CD14-positive monocyte (primary cell): ENCODE measurements at regions not wholly inside any gene's neighbourhood (a gene's known extent, or its start where the extent isn't known, plus 50 kb on each side); places are given as distances from the start of the nearest gene placed in this dataset.
"Not testable (repeated sequence)": the region's sequence is repeated elsewhere in the genome, so short reads cannot be mapped to it uniquely, and the experiment has no call there.

ENCODE experiments used
- DNase-seq, 3 donors: peaks; one replicate each; pipeline ENCODE4 v3.0.0-alpha.2; 2011 to 2022
- H2AFZ ChIP-seq: 2 replicates; pipeline ENCODE4 v1.6.0; 2012; ENCODE audit warnings: mild to moderate bottlenecking, low read depth, low read length, inconsistent platforms; ENCODE audit not compliant: insufficient read depth, poor library complexity, severe bottlenecking
- H3K27ac ChIP-seq, 2 donors: 1 replicate in 1 of 2; 2 replicates in 1 of 2; pipeline ENCODE4 v1.5.1; 2012 to 2013; ENCODE audit warnings: low read length in 2 of 2, control low read depth in 1 of 2, inconsistent platforms in 1 of 2, low read depth in 1 of 2, mild to moderate bottlenecking in 1 of 2
- H3K27me3 ChIP-seq, 2 donors: one replicate each; pipeline versions ENCODE4 v1.6.0 to v1.6.1; 2011 to 2013; ENCODE audit warnings: low read length in 2 of 2; ENCODE audit not compliant: control insufficient read depth in 2 of 2, insufficient read depth in 2 of 2
- H3K36me3 ChIP-seq, 2 donors: replicated peaks in 1 of 2; 1 replicate in 1 of 2; 2 replicates in 1 of 2; pipeline versions ENCODE4 v1.5.1 to v1.6.1; 2012 to 2013; ENCODE audit warnings: low read length in 2 of 2, control low read depth in 1 of 2, inconsistent platforms in 1 of 2, mild to moderate bottlenecking in 1 of 2; ENCODE audit not compliant: insufficient read depth in 2 of 2, control insufficient read depth in 1 of 2
- H3K4me1 ChIP-seq, 2 donors: 1 replicate in 1 of 2; 2 replicates in 1 of 2; pipeline versions ENCODE4 v1.5.1 to v1.6.1; 2012 to 2013; ENCODE audit warnings: low read length in 2 of 2, control low read depth in 1 of 2, inconsistent platforms in 1 of 2, mild to moderate bottlenecking in 1 of 2, moderate library complexity in 1 of 2; ENCODE audit not compliant: insufficient read depth in 2 of 2, control insufficient read depth in 1 of 2
- H3K4me2 ChIP-seq: replicated peaks from 2 replicates; pipeline ENCODE3; 2012; ENCODE audit warnings: low read length, moderate library complexity, mild to moderate bottlenecking; ENCODE audit not compliant: poor library complexity, severe bottlenecking; ENCODE audit errors: extremely low read depth
- H3K4me3 ChIP-seq, 3 experiments: fragments of 200-600 bp in 1 of 3; sonication (generic) in 1 of 3; replicated peaks in 1 of 3; 1 replicate in 2 of 3; 2 replicates in 1 of 3; pipeline ENCODE4 v1.5.1; 2011 to 2013; ENCODE audit warnings: low read length in 3 of 3, mild to moderate bottlenecking in 3 of 3, control low read depth in 2 of 3, low read depth in 2 of 3, inconsistent platforms in 1 of 3, moderate library complexity in 1 of 3
- H3K79me2 ChIP-seq: 2 replicates; pipeline ENCODE4 v1.6.0; 2012; ENCODE audit warnings: mild to moderate bottlenecking, control low read depth, inconsistent platforms, low read length, moderate library complexity; ENCODE audit not compliant: insufficient read depth
- H3K9ac ChIP-seq: 2 replicates; pipeline ENCODE4 v1.6.0; 2017; ENCODE audit warnings: low read length, mild to moderate bottlenecking; ENCODE audit not compliant: insufficient read depth, poor library complexity, severe bottlenecking
- H3K9me3 ChIP-seq, 2 donors: replicated peaks in 1 of 2; 1 replicate in 1 of 2; 2 replicates in 1 of 2; pipeline versions ENCODE4 v1.5.1 to v1.6.1; 2012 to 2013; ENCODE audit warnings: low read length in 2 of 2, control low read depth in 1 of 2; ENCODE audit not compliant: control insufficient read depth in 1 of 2, insufficient read depth in 1 of 2
- H4K20me1 ChIP-seq: 2 replicates; pipeline ENCODE4 v1.6.0; 2012; ENCODE audit warnings: mild to moderate bottlenecking, low read length, control low read depth, moderate library complexity; ENCODE audit not compliant: insufficient read depth
- H3K27ac Mint-ChIP-seq, 7 donors: one replicate each; pipeline ENCODE4 v1.8.0; 2020; ENCODE audit warnings: mild to moderate bottlenecking in 7 of 7, mixed read lengths in 7 of 7, moderate library complexity in 6 of 7, inconsistent platforms in 2 of 7
- H3K27me3 Mint-ChIP-seq, 3 donors: one replicate each; pipeline ENCODE4 v1.8.0; 2021 to 2022; ENCODE audit warnings: low read depth in 3 of 3, mild to moderate bottlenecking in 3 of 3, mixed read lengths in 3 of 3, moderate library complexity in 3 of 3, inconsistent platforms in 1 of 3
- H3K36me3 Mint-ChIP-seq, 2 donors: one replicate each; pipeline ENCODE4 v1.8.0; 2020; ENCODE audit warnings: mixed read lengths in 2 of 2, inconsistent platforms in 1 of 2, mild to moderate bottlenecking in 1 of 2
- H3K4me1 Mint-ChIP-seq: one replicate; pipeline ENCODE4 v1.8.0; 2020; ENCODE audit warnings: mild to moderate bottlenecking, mixed read lengths
- H3K4me3 Mint-ChIP-seq, 2 donors: one replicate each; pipeline ENCODE4 v1.8.0; 2020; ENCODE audit warnings: mild to moderate bottlenecking in 2 of 2, mixed read lengths in 2 of 2, moderate library complexity in 1 of 2
- H3K9me3 Mint-ChIP-seq, 7 donors: one replicate each; pipeline ENCODE4 v1.8.0; 2020 to 2022; ENCODE audit warnings: mixed read lengths in 7 of 7, mild to moderate bottlenecking in 6 of 7, moderate library complexity in 6 of 7, inconsistent platforms in 2 of 7
- WGBS: methylation state at CpG from one replicate; pipeline ENCODE4 v1.1.5; 2013; ENCODE audit warnings: missing lambda C conversion rate; ENCODE audit not compliant: insufficient coverage; 5-methylcytosine and 5-hydroxymethylcytosine counted together
- intact Hi-C, 2 donors: fragments of 100-400 bp; cut with micrococcal nuclease; formaldehyde crosslinking; loops; one replicate each; pipeline versions ENCODE4 v1.15.0 to v1.15.1; 2023
- TF ChIP-seq, protein P1 (sequence below): fragments of 200-600 bp; IDR thresholded peaks from one replicate; pipeline ENCODE4 v1.8.0; 2022; ENCODE audit warnings: antibody characterized with exemption, mild to moderate bottlenecking

GRCh38 chr20:17891131-17891530 lies 77.5 kb downstream of the SNX5 start:
- not testable (repeated sequence) for H3K4me2 ChIP-seq, H3K27ac Mint-ChIP-seq, H3K4me3 Mint-ChIP-seq, H3K79me2 ChIP-seq, H3K36me3 Mint-ChIP-seq, H3K4me3 ChIP-seq, H3K27me3 ChIP-seq, H3K27ac ChIP-seq, H4K20me1 ChIP-seq, H3K9me3 ChIP-seq, H3K9ac ChIP-seq, H3K36me3 ChIP-seq, DNase-seq, H2AFZ ChIP-seq
- Mint-ChIP-seq H3K9me3 (peaks cover 5 to 12% (median 10%) of the 10 kb centered on the region in 7 donors), H3K4me1 (peaks cover 30% of the 10 kb centered on the region), H3K27me3 (peaks cover 9 to 20% (median 16%) of the 10 kb centered on the region in 3 donors)
- peaks cover 15 to 22% of the 10 kb centered on the region in 2 donors for H3K4me1 ChIP-seq
- intact Hi-C loops = loop anchor here in 1 of 2 donors (10.0 kb wide), 2 partner anchors 206 to 356 kb away; partner anchors contain the start of genes BFSP1 and RRBP1
- no CpG with 5 or more reads among the region's 4 CpGs for WGBS

DNA sequence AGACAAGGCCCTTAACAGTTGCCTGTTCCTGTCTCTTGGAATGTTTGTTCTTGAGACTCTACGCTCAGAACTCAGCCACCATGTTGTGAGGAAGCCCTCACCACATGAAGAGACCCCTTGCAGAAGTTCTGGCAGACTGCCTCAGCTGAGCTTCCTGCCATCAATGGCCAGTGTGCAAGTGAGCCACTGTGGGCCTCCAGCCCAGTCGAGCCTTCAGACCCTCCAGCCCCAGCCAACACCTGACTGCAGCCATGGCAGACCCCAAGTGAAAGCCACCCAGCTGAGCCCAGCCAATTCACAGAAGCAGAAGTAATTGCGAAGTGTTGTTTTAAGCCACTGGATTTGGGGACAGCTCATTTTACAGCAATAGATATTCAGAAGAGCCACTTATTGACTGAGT lies 78.3 kb downstream of the SNX5 start:
- no peak for DNase-seq
- Histone ChIP-seq H3K9me3 (peaks cover 0 to 7% of the 10 kb centered on the region in 2 donors), H2AFZ (no peak overlapping the region), H3K9ac (no peak overlapping the region), H4K20me1 (no peaks in the 10 kb centered on the region), H3K27me3 (peaks cover 0 to 4% of the 10 kb centered on the region in 2 donors), H3K4me1 (peaks cover 12 to 19% of the 10 kb centered on the region in 2 donors), H3K4me2 (no peak overlapping the region), H3K36me3 (no peaks in the 10 kb centered on the region), H3K79me2 (no peaks in the 10 kb centered on the region), H3K27ac (no peak overlapping the region), H3K4me3 (no peak overlapping the region)
- WGBS = 100% methylated on average over 3 of the region's 3 CpGs
- Mint-ChIP-seq H3K27me3 (peaks cover 4 to 14% (median 9%) of the 10 kb centered on the region in 3 donors), H3K36me3 (no peaks in the 10 kb centered on the region), H3K9me3 (peaks cover 5 to 12% (median 10%) of the 10 kb centered on the region in 7 donors), H3K27ac (no peak overlapping the region), H3K4me1 (peaks cover 28% of the 10 kb centered on the region), H3K4me3 (no peak overlapping the region)
- TF ChIP-seq, protein P1, sequence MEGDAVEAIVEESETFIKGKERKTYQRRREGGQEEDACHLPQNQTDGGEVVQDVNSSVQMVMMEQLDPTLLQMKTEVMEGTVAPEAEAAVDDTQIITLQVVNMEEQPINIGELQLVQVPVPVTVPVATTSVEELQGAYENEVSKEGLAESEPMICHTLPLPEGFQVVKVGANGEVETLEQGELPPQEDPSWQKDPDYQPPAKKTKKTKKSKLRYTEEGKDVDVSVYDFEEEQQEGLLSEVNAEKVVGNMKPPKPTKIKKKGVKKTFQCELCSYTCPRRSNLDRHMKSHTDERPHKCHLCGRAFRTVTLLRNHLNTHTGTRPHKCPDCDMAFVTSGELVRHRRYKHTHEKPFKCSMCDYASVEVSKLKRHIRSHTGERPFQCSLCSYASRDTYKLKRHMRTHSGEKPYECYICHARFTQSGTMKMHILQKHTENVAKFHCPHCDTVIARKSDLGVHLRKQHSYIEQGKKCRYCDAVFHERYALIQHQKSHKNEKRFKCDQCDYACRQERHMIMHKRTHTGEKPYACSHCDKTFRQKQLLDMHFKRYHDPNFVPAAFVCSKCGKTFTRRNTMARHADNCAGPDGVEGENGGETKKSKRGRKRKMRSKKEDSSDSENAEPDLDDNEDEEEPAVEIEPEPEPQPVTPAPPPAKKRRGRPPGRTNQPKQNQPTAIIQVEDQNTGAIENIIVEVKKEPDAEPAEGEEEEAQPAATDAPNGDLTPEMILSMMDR = no peak
- intact Hi-C loops = loop anchor here in 1 of 2 donors (10.0 kb wide), 2 partner anchors 206 to 356 kb away; partner anchors contain the start of genes BFSP1 and RRBP1
